HepG2 (cell line): ENCODE measurements at regions not wholly inside any gene's neighbourhood (a gene's known extent, or its start where the extent isn't known, plus 50 kb on each side); places are given as distances from the start of the nearest gene placed in this dataset.

Experiments used
- BCLAF1 ChIP-seq: fragments of 450-650 bp; IDR thresholded peaks from 2 replicates; pipeline ENCODE4 v1.6.1; 2017; ENCODE audit warnings: mild to moderate bottlenecking
- EZH2 ChIP-seq: conservative IDR thresholded peaks from 2 replicates; pipeline ENCODE4 v1.6.1; 2012; ENCODE audit warnings: mild to moderate bottlenecking, low read depth, low read length, moderate library complexity
- MIXL1 ChIP-seq: IDR thresholded peaks from 2 replicates; pipeline ENCODE4 v1.6.1; 2016
- MNT ChIP-seq: fragments of 450-650 bp; IDR thresholded peaks from 2 replicates; pipeline ENCODE4 v1.6.1; 2016
- RORA ChIP-seq: sonication (generic); formaldehyde crosslinking; IDR thresholded peaks from 2 replicates; pipeline ENCODE4 v1.5.0; 2020; ENCODE audit warnings: mild to moderate bottlenecking, missing genetic modification reagents, moderate library complexity
- SATB2 ChIP-seq: sonication (generic); formaldehyde crosslinking; IDR thresholded peaks from 2 replicates; pipeline ENCODE4 v1.5.0; 2020; ENCODE audit warnings: missing genetic modification reagents
- TFAP4 ChIP-seq: sonication (generic); IDR thresholded peaks from 2 replicates; pipeline ENCODE4 v1.6.1; 2016; ENCODE audit warnings: low read depth, borderline replicate concordance
- ZKSCAN8 ChIP-seq: IDR thresholded peaks from 2 replicates; pipeline ENCODE4 v1.6.1; 2016; ENCODE audit warnings: borderline replicate concordance, missing genetic modification reagents, missing compliant biosample characterization
- ZNF713 ChIP-seq: sonication (generic); formaldehyde crosslinking; IDR thresholded peaks from 2 replicates; pipeline ENCODE4 v1.4.0; 2020; ENCODE audit warnings: mild to moderate bottlenecking, missing genetic modification reagents

- no peak for TF ChIP-seq BCLAF1
- no peak for TF ChIP-seq ZKSCAN8
- TF ChIP-seq MIXL1 (CRISPR knock-in tag): no peak
- TF ChIP-seq TFAP4: no peak
- TF ChIP-seq SATB2 (CRISPR knock-in tag): no peak
- TF ChIP-seq ZNF713 (CRISPR knock-in tag): no peak
- no peak for TF ChIP-seq EZH2
- TF ChIP-seq MNT: no peak
- TF ChIP-seq RORA (CRISPR knock-in tag): no peak
These were observed 602.9 kb downstream of the NPHP4 start (continued) for GRCh38 chr1:5389101-5389885.
